GM21619 (cell line): ENCODE measurements at regions not wholly inside any gene's neighbourhood (a gene's known extent, or its start where the extent isn't known, plus 50 kb on each side); places are given as distances from the start of the nearest gene placed in this dataset.
"Not testable (repeated sequence)": the region's sequence is repeated elsewhere in the genome, so short reads cannot be mapped to it uniquely, and the experiment has no call there.

Source experiments
- ATAC-seq: cut with Tn5 transposase; IDR thresholded peaks from one replicate; pipeline ENCODE4 v1.9.1; 2021; ENCODE audit not compliant: unreplicated experiment

DNA sequence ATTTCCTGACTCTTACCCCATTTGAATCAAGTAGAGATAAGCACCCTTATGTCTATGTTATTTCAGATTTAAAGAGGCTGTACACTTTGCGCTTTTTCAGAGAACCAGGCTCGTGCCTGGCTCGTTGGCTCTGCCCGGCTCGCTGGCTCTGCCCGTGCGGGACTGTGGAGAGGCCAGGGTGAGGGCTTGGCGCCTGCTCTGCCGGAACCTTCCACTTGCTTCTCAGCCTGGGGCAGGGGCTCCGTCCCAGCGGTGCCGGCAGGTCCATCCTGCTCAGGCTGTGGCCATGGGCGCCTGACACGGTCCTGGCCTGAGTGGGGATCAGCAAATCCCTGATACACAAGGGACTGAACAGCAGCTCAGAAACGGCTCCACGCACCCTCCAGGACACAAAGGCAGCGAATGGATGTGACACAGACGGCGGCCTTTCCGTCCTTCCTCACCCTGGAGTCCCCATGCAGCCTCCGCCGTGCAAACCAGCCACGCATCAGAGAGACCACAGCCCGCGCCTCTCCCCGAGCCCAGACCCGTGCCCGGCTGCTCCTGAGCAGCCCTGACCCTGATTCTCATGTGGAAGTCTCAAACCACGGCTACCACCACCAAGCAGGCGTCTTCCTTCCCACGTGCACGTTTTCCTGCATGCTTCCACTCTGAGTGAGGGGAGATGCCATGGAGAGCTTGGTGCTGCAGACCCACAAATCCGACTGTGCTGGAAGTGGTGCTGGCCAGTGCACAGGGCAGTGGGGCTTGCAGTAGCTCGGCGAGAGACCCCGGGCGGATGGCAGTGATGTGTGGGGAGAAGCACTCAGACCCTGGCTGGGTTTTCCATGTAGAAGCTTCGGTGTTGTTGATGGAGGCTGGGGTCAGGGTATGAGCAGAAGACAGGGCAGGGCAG lies 233.9 kb downstream of the ERMARD start:
- no peak for ATAC-seq

DNA sequence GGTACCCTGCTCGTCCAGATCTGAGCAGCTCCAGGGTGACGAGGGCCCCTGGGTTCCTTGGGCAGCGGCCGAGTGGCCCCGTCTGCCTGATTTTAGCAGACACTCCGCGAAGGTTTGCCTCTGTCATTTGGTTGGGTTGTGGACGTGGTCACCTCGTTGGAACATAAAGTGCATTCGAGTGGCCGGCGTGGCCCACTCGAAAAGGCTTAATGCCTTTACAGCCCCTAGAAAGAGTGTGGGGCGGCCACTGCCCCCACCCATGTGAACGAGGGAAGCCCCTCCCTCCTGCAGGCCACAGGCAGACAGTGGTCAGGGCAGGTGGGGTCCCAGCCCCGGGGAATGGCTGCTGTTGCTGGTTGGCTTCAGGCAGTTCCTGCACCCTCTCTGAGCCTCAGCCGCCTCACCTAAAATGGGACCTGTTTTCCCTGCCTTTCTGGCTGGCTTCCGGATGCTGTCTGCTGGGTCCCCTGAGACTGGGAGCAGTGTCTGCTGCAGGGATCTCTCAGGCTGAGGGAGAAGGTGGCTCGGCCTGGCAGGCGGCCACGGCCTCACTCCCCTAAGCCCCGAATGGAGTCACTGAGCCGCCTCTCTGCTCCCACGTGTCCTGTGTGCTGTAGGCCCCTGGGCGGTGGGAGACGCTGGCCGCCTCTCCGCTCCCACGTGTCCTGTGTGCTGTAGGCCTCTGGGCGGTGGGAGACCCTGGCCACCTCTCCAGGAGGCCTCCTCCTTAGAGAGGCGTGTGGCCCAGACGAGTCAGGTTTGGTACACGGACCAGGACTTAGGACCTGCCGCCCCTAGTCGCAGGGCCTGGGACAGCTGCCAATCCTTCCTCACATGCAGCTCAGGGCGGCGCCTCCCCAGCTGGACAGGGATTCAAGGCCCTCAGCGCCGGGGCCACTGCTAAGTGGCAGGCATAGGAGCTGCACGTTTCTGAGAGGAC lies 233.0 kb downstream of the ERMARD start:
- ATAC-seq: no peak

DNA sequence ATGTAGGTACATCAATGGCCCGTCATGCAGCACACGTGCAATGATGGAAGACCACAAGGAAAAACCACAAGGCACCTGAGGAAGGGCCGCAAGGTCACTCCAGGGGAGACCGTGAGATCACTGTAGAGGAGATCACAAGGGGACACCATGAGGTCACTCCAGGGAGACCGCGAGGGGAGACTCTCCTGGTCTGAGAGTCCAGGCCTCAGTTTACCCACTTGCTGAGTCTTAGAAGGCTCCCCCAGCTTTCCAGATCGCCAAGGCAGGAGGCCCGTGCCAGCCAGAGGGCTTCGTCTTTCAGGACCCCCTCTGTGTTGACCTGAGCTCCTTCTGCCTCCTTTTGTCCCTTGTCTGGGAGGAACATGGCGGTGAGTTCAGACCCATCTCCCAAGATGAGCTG lies 232.2 kb downstream of the ERMARD start:
- no peak for ATAC-seq

DNA sequence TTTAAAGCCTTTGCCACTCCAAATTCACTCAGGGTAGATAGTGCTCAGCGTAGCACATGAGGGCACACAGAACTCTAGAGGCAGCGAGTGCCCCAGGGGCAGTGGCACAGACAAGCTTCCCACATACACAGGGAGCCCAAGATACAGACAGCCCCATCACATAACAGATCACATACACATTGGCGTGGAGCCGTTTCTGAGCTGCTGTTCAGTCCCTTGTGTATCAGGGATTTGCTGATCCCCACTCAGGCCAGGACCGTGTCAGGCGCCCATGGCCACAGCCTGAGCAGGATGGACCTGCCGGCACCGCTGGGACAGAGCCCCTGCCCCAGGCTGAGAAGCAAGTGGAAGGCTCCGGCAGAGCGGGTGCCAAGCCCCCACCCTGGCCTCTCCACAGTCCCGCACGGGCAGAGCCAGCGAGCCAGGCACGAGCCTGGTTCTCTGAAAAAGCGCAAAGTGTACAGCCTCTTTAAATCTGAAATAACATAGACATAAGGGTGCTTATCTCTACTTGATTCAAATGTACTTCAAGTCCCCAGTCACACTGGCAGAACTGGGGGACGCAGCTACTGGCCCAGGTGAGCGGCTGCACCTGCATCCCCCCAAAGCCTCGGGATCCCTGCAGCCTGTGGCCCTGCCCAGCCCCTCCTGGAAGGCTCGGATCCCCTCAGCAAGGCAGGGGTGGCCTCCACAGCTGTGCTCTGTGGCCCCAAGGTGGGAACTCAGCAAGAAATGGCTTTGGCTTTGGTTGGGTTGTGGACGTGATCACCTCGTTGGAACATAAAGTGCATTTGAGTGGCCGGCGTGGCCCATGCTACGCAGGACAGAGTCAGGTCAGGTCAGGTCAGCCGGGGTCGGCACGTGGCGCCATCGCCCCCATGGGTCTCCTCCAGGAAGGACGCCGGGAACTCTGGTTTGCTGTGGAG lies 231.3 kb downstream of the ERMARD start:
- ATAC-seq: no peak

DNA sequence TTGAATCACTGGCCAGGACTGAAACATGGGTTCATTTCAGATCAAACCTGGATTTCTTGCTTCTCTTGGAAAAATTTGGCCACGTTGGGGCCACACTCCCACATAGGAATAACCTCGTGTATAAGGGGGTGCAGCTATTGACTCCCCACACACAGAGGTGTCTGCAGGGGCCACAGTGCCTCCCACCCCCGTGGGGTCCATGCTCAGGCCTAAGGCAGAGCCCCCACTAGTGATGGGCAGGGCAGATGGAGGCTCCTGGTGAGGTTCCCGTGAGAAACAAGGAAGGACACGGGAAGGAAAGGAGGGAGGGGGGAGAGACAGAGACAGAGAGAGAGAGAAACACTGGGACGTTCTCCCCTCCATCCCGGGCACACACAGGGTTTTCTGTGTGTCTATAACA lies 230.5 kb downstream of the ERMARD start:
- no peak for ATAC-seq

DNA sequence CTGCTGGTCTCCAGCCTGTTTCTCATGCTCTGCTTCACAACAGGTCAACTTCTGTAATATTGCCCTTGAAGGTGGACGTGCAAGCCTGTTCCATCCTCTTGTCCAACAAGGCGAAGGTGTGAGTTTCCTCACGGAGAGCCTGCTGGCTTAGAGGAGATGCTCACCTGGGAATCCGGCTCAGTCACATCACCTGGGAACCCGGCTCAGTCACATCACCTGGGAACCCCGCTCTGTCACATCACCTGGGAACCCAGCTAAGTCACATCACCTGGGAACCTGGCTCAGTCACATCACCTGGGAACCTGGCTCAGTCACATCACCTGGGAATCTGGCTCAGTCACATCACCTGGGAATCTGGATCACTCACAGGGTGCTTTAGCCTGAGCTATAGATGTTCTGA lies 230.1 kb downstream of the ERMARD start:
- no peak for ATAC-seq

DNA sequence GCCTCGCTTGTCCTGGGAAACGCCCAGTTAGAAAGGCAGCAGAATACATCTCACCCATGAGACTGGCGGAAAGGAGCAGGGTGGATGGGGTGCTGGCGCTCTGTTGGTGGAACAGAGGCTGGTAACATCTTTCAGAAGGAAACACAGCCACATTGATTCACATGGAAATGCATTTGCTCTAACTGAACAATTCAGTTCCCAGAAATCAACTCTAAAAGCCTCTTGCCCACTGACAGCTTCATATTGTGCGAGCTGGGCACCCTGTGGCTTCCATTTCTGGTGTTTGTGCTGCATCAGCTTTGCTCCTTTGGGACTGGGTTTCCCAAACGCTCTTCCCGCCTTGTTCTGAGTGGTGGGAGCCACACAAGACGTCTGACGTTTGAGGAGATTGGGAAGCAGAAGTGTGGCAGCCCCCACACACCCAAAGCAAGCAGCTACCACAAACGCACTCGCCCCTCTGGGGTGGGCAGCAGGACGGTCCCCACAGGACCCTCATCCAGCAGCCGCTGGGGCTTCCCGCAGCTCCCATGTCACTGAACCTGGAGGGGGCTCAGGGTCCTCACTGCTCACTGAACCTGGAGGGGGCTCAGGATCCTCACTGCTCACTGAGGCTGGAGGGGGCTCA lies 229.5 kb downstream of the ERMARD start:
- ATAC-seq: no peak

DNA sequence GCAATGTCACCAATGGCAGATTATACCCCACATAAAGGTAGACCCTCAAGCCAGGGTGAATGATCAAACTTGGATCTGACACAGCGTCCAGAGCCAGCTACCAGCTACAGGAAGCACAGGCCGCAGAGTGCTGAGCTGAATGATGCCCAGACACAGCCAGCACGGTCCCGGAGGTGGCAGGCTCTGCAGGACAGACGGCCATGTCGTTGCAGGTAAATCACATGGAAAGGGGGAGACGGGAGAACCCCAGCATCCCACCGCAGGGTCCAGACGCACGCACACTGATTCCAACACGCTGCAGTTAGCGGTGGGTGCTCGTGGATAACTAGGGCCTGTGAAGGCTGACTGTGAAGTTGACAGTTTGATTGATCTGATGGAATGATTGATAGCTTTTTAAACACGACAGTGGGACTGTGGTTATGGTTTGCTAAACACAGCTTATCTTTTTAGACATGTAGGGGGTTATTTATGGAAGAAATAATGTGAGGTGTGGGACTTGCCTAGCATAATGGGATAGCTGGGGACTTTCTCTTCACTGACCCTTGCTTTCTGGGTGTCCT lies 228.5 kb downstream of the ERMARD start:
- no peak for ATAC-seq

DNA sequence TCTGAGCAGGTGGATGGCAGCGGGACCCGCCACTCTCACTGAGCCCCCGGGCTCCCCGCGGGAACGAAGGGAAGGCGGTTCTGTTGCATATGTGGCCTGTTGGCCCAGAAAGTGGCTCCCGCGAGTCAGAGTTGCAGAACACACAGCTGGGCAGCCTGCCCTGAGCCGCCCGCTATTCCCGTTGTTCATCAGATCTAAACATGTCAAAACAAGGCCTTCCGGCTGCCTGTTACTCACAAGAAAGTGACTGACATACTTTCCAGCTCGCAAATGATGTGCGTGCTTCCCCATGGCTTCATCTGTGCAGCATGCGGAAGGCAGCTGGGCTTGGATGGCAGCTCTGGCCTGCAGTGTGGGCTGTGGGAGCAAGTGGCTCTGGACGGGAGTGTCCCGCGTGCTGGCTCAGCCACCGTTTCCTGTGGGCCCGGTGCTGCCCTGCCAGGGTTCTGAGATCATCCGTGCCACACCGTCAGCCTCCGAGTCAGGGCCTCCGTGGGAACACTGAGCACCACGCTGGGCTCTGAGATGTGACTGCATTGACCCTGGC lies 227.3 kb downstream of the ERMARD start:
- ATAC-seq: no peak

DNA sequence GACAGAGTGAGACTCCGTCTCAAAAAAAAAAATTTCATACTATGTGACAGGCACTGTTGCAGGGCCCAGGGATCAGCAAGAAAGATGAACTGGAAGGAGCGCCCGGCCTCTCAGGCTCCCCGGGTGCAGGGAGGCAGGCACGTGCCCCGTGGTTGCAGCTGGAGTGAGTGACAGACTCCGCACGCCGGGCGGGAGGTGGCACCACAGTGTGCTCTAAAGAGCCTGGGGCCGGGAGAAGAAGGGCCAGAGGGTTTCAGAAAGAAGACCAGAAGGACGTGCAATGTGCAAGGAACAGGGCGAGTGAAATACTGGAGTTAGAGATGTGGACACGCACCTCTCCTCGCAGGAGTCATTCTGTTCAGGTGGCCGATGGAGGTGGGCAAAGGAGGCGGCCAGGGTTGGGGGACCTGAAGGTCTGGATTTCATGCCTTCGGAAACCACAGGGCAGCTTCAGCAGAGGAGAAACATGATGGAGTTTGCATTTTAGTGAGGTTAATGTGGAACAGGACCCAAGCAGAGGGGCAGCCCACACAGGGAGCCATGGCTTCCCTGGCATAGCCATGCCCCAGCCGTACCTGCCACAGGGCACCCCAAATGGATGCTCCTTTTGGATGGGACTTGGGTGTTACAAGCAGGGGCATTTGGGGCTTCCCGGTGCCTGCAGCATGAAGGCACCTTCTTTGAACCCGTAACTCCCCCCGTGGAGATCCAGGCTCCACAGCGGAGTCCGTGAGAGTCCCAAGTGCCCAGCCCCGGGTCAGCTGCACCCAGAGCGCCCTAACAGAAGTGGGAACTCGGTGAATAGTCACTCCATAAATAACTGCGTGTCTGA lies 226.2 kb downstream of the ERMARD start:
- ATAC-seq: no peak

DNA sequence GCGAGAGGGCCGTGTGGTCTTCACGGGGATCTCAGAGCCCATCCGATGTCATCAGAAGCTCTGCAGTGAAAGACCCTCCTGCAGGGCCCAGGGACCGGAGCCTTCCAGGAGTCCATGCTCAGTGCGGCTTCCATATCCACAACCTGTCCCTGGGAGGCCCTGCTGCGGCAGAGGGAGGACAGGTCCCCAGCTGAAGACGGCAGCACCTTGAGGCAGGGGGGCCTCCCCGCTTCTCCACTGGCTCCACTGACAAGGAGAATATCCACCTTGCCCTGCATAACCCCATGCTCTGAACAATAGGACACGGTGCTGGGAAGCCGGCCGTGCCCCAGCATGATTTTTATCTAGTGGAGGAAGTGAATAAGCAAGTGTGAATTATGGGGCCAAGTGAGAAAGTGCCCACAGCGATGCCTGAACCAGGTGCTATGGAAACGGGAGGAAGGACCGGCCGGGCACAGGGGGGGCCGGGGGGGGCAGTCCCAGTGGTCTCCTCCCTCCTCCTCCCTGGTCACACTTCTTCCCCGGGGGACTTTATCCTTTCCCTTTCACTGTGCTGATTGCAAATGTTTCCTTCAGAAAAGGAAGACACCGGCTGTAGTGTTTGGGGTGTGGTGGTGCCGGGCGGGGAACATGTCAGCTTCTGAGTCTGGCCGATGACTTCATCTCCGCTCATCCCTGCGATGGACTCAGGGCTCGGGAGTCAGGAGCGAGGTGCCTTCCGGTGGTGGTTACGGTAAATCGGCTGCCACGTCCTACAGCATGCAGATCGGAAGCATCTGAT lies 225.1 kb downstream of the ERMARD start:
- ATAC-seq: no peak

DNA sequence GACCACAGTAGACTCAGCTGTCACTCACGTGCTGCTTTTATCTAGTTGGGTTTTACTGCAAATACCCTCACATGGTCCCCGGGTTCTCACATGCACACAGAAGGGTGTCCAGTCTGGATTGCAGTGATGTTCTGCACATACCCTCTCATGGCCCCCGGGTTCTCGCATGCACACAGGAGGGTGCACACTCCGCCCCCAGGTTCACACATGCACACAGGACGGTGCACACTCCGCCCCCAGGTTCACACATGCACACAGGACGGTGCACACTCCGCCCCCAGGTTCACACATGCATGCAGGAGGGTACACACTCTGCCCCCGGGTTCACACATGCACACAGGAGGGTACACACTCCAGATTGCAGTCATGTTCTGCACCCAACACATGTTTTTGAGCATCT lies 224.3 kb downstream of the ERMARD start:
- ATAC-seq: no peak

DNA sequence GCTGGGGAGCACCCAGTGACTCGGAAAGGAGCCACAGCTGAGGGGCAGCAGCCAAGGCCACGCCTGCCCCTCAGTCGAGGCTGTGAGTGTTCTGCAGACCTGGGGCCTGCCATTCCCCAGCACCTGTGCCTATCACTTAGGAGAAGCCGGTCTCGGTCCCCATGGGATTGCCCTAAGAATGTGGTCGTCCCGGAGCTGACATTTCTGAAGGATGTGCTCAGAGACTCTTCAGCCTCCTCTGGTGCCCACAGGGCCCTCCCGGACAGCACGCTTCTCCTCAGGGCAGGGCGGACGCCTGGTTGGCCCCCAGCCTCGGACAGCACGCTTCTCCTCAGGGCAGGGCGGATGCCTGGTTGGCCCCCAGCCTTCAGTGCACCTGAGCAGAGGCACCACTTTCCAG lies 223.9 kb downstream of the ERMARD start:
- no peak for ATAC-seq

DNA sequence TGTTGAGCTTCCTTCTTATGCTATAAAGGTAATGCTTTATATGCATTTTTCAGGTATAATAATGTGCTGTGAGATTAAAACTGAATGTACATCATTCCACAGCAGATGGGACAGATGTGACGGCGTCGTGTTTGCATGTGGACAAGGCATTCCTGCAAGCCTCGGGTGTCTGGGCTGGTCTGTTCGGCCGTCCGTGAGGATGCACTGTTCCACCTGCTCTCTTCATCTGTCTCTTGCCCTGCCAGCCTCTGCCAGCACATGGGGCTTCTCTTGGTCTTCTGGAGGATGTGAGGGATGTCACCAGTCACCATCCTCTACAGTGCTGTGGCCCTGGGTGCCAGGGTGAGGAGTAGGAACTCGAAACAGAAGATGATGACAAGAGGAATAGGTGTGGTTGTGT lies 223.2 kb downstream of the ERMARD start:
- ATAC-seq: no peak

DNA sequence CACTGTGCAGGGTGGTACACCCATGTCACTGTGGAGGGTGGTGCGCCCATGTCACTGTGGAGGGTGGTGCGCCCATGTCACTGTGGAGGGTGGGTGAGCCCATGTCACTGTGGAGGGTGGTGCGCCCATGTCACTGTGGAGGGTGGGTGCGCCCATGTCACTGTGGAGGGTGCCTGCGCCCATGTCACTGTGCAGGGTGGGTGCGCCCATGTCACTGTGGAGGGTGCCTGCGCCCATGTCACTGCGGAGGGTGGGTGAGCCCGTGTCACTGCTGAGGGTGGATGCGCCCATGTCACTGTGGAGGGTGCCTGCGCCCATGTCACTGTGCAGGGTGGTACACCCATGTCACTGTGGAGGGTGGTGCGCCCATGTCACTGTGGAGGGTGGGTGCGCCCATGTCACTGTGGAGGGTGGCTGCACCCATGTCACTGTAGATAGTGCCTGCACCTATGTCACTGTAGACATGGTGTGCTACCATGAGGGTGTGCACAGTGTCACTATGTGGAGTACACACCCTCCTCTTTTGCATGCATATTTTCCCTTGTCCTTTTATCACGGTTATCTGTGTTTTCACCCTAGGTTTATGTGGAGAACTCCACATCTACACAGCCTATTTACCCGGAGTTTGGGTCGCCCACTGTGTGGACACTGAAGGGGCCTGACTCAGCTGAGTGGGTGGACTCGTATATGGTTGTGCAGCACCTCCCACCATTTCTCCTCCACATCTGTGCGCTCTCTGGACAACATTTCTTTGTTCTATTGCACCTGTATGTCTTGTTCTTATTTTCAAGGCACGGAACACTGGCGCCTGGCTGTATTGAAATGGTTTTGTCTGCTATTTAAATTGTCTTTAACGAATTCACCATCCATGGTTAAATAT lies 222.4 kb downstream of the ERMARD start:
- not testable (repeated sequence) for ATAC-seq

DNA sequence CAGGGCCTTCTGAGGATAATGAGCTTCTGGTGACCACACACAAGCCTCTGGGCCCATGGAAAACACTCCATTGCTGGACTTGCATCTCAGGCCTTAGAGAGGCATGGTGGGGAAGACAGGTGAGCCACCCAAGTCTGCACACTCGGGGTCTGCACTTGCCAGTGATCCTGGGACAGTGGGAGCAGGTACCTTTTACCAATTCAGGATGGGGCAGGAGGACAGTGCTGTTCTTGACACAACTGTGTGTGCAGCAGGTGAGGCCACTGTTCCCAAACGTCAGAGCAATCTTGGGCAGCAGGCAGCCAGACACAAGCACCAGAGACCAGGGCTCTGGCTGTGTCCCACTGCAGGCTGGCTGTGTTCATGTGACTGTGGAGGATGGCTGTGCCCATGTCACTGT lies 221.3 kb downstream of the ERMARD start:
- ATAC-seq: no peak

DNA sequence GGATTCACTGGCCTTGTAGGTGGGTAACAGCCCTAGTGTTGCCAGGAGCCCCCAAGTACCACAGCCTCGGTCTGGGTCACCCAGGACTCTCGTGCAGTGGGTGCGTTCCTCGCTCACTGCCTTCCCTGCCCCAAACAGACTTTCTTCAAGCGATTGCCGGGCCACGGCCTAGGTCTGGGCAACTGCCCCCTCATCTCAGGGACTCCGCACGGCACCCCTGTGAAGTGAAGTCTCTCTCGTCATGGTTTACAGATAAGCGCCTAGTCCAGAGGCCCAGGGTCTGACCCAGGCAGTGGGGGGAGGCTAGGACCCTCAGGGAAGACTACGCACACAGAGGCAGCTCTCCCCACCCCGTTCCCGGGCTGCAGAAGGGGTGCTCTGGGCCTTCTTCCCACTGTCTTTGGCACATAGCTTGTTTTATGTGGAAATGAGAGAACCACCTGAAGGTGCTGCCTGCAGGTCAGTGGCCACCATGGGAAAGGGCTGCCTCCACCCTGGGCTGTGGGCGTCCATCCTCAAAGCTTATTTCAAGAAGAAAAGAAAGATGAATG lies 220.8 kb downstream of the ERMARD start:
- ATAC-seq: no peak
